Loucy (cell line): ENCODE measurements at regions not wholly inside any gene's neighbourhood (a gene's known extent, or its start where the extent isn't known, plus 50 kb on each side); places are given as distances from the start of the nearest gene placed in this dataset.

Source experiments
- CTCF ChIP-seq: fragments of 200-600 bp; sonication (generic); conservative IDR thresholded peaks from 2 replicates; pipeline ENCODE4 v1.5.1; 2014; ENCODE audit warnings: mild to moderate bottlenecking, antibody characterized with exemption, low read length
- EZH2phosphoT487 ChIP-seq: fragments of 200-600 bp; IDR thresholded peaks from 2 replicates; pipeline ENCODE4 v1.6.1; 2018; ENCODE audit warnings: antibody characterized with exemption, mild to moderate bottlenecking, moderate library complexity, borderline replicate concordance

GRCh38 chr11:97502201-97502600 is 1112.4 kb downstream of the JRKL start:
- TF ChIP-seq CTCF (no peak), EZH2phosphoT487 (no peak)
